K562 (cell line): ENCODE measurements at regions not wholly inside any gene's neighbourhood (a gene's known extent, or its start where the extent isn't known, plus 50 kb on each side); places are given as distances from the start of the nearest gene placed in this dataset.

ENCODE experiments used
- CBX5 ChIP-seq: IDR thresholded peaks from 2 replicates; pipeline ENCODE4 v1.6.1; 2014; ENCODE audit warnings: low read depth, borderline replicate concordance
- CHD2 ChIP-seq: IDR thresholded peaks from 2 replicates; pipeline ENCODE4 v1.6.1; 2011; ENCODE audit warnings: low read depth, low read length
- EP400 ChIP-seq: fragments of 450-650 bp; IDR thresholded peaks from 2 replicates; pipeline ENCODE4 v1.6.1; 2017; ENCODE audit warnings: antibody characterized with exemption, mild to moderate bottlenecking, moderate library complexity
- EZH2 ChIP-seq: IDR thresholded peaks from 2 replicates; pipeline ENCODE4 v1.6.1; 2012; ENCODE audit warnings: low read depth, mild to moderate bottlenecking, inconsistent platforms, low read length, borderline replicate concordance
- HDAC6 ChIP-seq: IDR thresholded peaks from 2 replicates; pipeline ENCODE4 v1.6.1; 2012; ENCODE audit warnings: low read depth, mild to moderate bottlenecking, control low read depth, inconsistent platforms, low read length, moderate library complexity
- POLR2A ChIP-seq: fragments of 450-650 bp; conservative IDR thresholded peaks from 2 replicates; pipeline ENCODE4 v1.6.1; 2016
- TF ChIP-seq, protein P1 (sequence below): fragments of 450-650 bp; formaldehyde crosslinking; IDR thresholded peaks from 2 replicates; pipeline ENCODE4 v1.4.0; 2022; ENCODE audit warnings: missing genetic modification characterization
- TF ChIP-seq, protein P2 (sequence below), 2 experiments: fragments of 450-650 bp; IDR thresholded peaks; 2 replicates each; pipeline ENCODE4 v1.6.1; 2016
- TF ChIP-seq, protein P3 (sequence below), 2 experiments: IDR thresholded peaks; 2 replicates each; pipeline ENCODE4 v1.6.1; 2011; ENCODE audit warnings: borderline replicate concordance in 1 of 2, control low read depth in 1 of 2, low read depth in 1 of 2, low read length in 1 of 2, mild to moderate bottlenecking in 1 of 2, mixed read lengths in 1 of 2, moderate library complexity in 1 of 2; ENCODE audit not compliant: insufficient read depth in 1 of 2, insufficient read length in 1 of 2, poor library complexity in 1 of 2, severe bottlenecking in 1 of 2; ENCODE audit errors: extremely low read depth in 1 of 2

DNA sequence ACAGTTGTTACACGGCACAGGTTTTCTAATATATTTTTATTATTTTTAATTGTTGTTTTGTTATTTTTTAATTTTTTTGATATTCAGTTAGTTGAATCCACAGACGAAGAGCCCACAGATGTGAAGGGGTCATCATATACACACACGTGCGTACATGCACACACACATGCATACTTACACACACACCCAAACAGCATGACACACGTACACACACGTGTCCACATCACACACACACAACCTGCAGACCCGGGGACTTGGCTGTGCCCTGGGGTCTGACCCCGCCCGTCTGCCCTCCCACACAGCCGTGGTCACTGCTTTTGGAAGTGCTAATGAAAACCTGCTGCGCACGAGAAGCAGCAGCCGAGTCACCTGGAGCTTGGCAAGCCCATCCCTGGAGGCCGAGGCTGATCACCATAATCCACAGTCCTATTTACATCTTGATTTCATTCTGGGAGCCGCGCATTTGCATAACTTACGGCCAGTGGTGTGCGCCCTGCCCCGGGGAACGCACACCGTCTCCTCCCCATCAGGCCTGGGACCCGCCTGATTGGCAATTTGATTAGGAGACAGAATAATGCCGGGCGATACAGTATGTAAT, 110.3 kb downstream of the BRD1 start:
- TF ChIP-seq, protein P1, sequence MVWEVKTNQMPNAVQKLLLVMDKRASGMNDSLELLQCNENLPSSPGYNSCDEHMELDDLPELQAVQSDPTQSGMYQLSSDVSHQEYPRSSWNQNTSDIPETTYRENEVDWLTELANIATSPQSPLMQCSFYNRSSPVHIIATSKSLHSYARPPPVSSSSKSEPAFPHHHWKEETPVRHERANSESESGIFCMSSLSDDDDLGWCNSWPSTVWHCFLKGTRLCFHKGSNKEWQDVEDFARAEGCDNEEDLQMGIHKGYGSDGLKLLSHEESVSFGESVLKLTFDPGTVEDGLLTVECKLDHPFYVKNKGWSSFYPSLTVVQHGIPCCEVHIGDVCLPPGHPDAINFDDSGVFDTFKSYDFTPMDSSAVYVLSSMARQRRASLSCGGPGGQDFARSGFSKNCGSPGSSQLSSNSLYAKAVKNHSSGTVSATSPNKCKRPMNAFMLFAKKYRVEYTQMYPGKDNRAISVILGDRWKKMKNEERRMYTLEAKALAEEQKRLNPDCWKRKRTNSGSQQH (CRISPR knock-in tag), result no peak
- no peak for TF ChIP-seq POLR2A
- no peak for TF ChIP-seq EP400
- no peak for TF ChIP-seq HDAC6
- TF ChIP-seq CBX5, result no peak
- TF ChIP-seq CHD2, result no peak
- TF ChIP-seq, protein P2, sequence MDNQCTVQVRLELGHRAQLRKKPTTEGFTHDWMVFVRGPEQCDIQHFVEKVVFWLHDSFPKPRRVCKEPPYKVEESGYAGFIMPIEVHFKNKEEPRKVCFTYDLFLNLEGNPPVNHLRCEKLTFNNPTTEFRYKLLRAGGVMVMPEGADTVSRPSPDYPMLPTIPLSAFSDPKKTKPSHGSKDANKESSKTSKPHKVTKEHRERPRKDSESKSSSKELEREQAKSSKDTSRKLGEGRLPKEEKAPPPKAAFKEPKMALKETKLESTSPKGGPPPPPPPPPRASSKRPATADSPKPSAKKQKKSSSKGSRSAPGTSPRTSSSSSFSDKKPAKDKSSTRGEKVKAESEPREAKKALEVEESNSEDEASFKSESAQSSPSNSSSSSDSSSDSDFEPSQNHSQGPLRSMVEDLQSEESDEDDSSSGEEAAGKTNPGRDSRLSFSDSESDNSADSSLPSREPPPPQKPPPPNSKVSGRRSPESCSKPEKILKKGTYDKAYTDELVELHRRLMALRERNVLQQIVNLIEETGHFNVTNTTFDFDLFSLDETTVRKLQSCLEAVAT (IDR thresholded peaks at IDR 0.05), result no peak
- TF ChIP-seq, protein P3, sequence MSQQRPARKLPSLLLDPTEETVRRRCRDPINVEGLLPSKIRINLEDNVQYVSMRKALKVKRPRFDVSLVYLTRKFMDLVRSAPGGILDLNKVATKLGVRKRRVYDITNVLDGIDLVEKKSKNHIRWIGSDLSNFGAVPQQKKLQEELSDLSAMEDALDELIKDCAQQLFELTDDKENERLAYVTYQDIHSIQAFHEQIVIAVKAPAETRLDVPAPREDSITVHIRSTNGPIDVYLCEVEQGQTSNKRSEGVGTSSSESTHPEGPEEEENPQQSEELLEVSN (IDR thresholded peaks at IDR 0.05; ENCODE audit: borderline replicate concordance in 1 of 2, extremely low read depth in 1 of 2, insufficient read depth in 1 of 2, insufficient read length in 1 of 2, low read depth in 1 of 2, low read length in 1 of 2, poor library complexity in 1 of 2, severe bottlenecking in 1 of 2), result no peak
- no peak for TF ChIP-seq EZH2
